ENCODE measurements at regions not wholly inside any gene's neighbourhood (a gene's known extent, or its start where the extent isn't known, plus 50 kb on each side); places are given as distances from the start of the nearest gene placed in this dataset.

DNA sequence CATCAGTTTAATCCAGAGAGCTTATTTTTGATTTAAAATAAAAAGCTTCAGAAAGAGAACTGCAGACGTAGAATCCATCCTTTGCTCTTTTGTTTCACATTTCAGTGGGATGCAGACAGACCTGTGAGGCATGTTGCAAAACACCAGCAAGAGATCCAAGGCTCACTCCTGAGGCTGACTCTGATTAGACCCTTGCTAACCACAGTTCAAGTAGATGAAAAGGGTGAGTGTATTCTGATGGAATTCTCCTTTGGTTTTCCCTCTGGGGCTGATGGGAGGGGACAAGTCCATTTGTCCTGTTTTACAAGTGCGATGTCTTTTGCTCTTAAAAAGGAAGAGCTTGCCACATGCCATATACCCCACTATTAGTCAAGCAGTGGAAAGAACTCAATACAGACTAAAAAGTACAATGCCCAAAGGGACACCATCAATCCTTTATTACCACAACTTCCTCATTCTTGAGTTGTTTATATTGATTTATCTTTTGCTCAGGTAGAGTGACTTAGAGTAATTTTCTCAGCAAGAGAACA is 772.7 kb downstream of the MAFB start:
- Histone ChIP-seq H3K79me2 (no peaks in the 10 kb centered on the region), H3K4me2 (no peak overlapping the region), H4K20me1 (ENCODE audit: insufficient read depth, poor library complexity, severe bottlenecking) (no peaks in the 10 kb centered on the region), H3K9me2 (replicated peaks; ENCODE audit: insufficient read depth) (no peaks in the 10 kb centered on the region), H3K27ac (no peak overlapping the region), H3K27me3 (no peaks in the 10 kb centered on the region), H3K36me3 (replicated peaks; ENCODE audit: insufficient read depth, low read depth) (no peaks in the 10 kb centered on the region), H3K4me1 (ENCODE audit: insufficient read depth) (no peaks in the 10 kb centered on the region), H3K9me3 (ENCODE audit: low read depth) (no peaks in the 10 kb centered on the region), H3K4me3 (no peak overlapping the region), H2AFZ (no peak overlapping the region)
- 65% methylated on average over 2 of the region's 2 CpGs for WGBS (ENCODE audit: low lambda C conversion rate, missing lambda C conversion rate)
- TF ChIP-seq EZH2 (IDR thresholded peaks at IDR 0.05; ENCODE audit: borderline replicate concordance) (no peak), EZH2phosphoT487 (IDR thresholded peaks at IDR 0.05; ENCODE audit: low read depth, severe bottlenecking, unreplicated experiment) (no peak)
- TF ChIP-seq, protein P1, sequence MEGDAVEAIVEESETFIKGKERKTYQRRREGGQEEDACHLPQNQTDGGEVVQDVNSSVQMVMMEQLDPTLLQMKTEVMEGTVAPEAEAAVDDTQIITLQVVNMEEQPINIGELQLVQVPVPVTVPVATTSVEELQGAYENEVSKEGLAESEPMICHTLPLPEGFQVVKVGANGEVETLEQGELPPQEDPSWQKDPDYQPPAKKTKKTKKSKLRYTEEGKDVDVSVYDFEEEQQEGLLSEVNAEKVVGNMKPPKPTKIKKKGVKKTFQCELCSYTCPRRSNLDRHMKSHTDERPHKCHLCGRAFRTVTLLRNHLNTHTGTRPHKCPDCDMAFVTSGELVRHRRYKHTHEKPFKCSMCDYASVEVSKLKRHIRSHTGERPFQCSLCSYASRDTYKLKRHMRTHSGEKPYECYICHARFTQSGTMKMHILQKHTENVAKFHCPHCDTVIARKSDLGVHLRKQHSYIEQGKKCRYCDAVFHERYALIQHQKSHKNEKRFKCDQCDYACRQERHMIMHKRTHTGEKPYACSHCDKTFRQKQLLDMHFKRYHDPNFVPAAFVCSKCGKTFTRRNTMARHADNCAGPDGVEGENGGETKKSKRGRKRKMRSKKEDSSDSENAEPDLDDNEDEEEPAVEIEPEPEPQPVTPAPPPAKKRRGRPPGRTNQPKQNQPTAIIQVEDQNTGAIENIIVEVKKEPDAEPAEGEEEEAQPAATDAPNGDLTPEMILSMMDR (IDR thresholded peaks at IDR 0.05; ENCODE audit: poor library complexity), result no peak
- DNase-seq (ENCODE audit: low spot score), result no peak

DNA sequence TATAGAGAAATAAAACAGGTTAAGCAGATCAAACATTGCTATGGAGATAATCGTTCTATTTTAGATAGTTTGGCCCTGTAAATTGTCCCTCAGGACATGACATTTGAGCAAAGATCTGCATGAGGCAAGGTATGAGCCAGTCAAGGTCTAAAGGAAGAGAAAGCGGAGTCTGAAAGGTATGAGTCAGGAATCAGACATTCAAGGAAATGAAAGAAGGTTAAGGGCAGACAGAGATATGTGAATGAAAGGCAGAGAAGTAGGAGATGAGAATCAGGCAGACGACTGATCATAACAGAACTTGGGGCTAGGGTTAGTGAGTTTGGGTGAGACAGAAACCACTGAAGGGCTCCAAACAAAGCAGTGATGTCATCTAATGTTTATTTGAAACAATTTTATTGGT is 775.8 kb downstream of the MAFB start:
- H3K79me2 ChIP-seq, result no peaks in the 10 kb centered on the region
- H3K9me2 ChIP-seq (replicated peaks; ENCODE audit: insufficient read depth), result no peaks in the 10 kb centered on the region
- no peak overlapping the region for H3K4me2 ChIP-seq
- TF ChIP-seq, protein P1 (IDR thresholded peaks at IDR 0.05; ENCODE audit: poor library complexity), result no peak
- TF ChIP-seq EZH2phosphoT487 (IDR thresholded peaks at IDR 0.05; ENCODE audit: low read depth, severe bottlenecking, unreplicated experiment) (no peak), EZH2 (IDR thresholded peaks at IDR 0.05; ENCODE audit: borderline replicate concordance) (no peak)
- H3K27ac ChIP-seq, result no peak overlapping the region
- 69% methylated on average over 3 of the region's 3 CpGs for WGBS (ENCODE audit: low lambda C conversion rate, missing lambda C conversion rate)
- no peak overlapping the region for H3K4me3 ChIP-seq
- no peak for DNase-seq (ENCODE audit: low spot score)
- no peak overlapping the region for H2AFZ ChIP-seq
- H3K9me3 ChIP-seq (ENCODE audit: low read depth), result no peaks in the 10 kb centered on the region
- no peaks in the 10 kb centered on the region for H3K27me3 ChIP-seq
- no peaks in the 10 kb centered on the region for H3K4me1 ChIP-seq (ENCODE audit: insufficient read depth)
- H3K36me3 ChIP-seq (replicated peaks; ENCODE audit: insufficient read depth, low read depth), result no peaks in the 10 kb centered on the region
- no peaks in the 10 kb centered on the region for H4K20me1 ChIP-seq (ENCODE audit: insufficient read depth, poor library complexity, severe bottlenecking)

- no peaks in the 10 kb centered on the region for H4K20me1 ChIP-seq (ENCODE audit: insufficient read depth, poor library complexity, severe bottlenecking)
- no peak overlapping the region for H3K4me2 ChIP-seq
- TF ChIP-seq, protein P1 (IDR thresholded peaks at IDR 0.05; ENCODE audit: poor library complexity), result no peak
- no peak for TF ChIP-seq EZH2phosphoT487 (IDR thresholded peaks at IDR 0.05; ENCODE audit: low read depth, severe bottlenecking, unreplicated experiment)
- TF ChIP-seq EZH2 (IDR thresholded peaks at IDR 0.05; ENCODE audit: borderline replicate concordance), result no peak
- no peak overlapping the region for H2AFZ ChIP-seq
- 81% methylated on average over 1 of the region's 1 CpG for WGBS (ENCODE audit: low lambda C conversion rate, missing lambda C conversion rate)
- no peak overlapping the region for H3K27ac ChIP-seq
- H3K9me2 ChIP-seq (replicated peaks; ENCODE audit: insufficient read depth), result no peaks in the 10 kb centered on the region
- no peaks in the 10 kb centered on the region for H3K4me1 ChIP-seq (ENCODE audit: insufficient read depth)
- H3K9me3 ChIP-seq (ENCODE audit: low read depth), result no peaks in the 10 kb centered on the region
- H3K36me3 ChIP-seq (replicated peaks; ENCODE audit: insufficient read depth, low read depth), result no peaks in the 10 kb centered on the region
- no peak for DNase-seq (ENCODE audit: low spot score)
- H3K27me3 ChIP-seq, result peaks cover 5% of the 10 kb centered on the region
- no peak overlapping the region for H3K4me3 ChIP-seq
- no peaks in the 10 kb centered on the region for H3K79me2 ChIP-seq
Measured at GRCh38 chr20:39911497-39911896, 777.5 kb downstream of the MAFB start.

- H3K9me3 ChIP-seq (ENCODE audit: low read depth), result no peaks in the 10 kb centered on the region
Measured at GRCh38 chr20:39910536-39910935, 778.5 kb downstream of the MAFB start.

More at GRCh38 chr20:39910536-39910935, 778.5 kb downstream of the MAFB start:
- Histone ChIP-seq H4K20me1 (ENCODE audit: insufficient read depth, poor library complexity, severe bottlenecking) (no peaks in the 10 kb centered on the region), H3K9me2 (replicated peaks; ENCODE audit: insufficient read depth) (no peaks in the 10 kb centered on the region), H3K4me3 (no peak overlapping the region), H3K4me1 (ENCODE audit: insufficient read depth) (no peaks in the 10 kb centered on the region), H3K27ac (no peak overlapping the region), H3K4me2 (no peak overlapping the region), H2AFZ (no peak overlapping the region), H3K27me3 (peaks cover 5% of the 10 kb centered on the region), H3K36me3 (replicated peaks; ENCODE audit: insufficient read depth, low read depth) (no peaks in the 10 kb centered on the region), H3K79me2 (no peaks in the 10 kb centered on the region)
- WGBS (ENCODE audit: low lambda C conversion rate, missing lambda C conversion rate), result 91% methylated on average over 2 of the region's 2 CpGs
- no peak for DNase-seq (ENCODE audit: low spot score)
- TF ChIP-seq, protein P1 (IDR thresholded peaks at IDR 0.05; ENCODE audit: poor library complexity), result no peak
- TF ChIP-seq EZH2 (IDR thresholded peaks at IDR 0.05; ENCODE audit: borderline replicate concordance), result no peak
- TF ChIP-seq EZH2phosphoT487 (IDR thresholded peaks at IDR 0.05; ENCODE audit: low read depth, severe bottlenecking, unreplicated experiment), result no peak
